Psoas muscle (tissue), 7 donors: ENCODE measurements at regions not wholly inside any gene's neighbourhood (a gene's known extent, or its start where the extent isn't known, plus 50 kb on each side); places are given as distances from the start of the nearest gene placed in this dataset.
"Not testable (repeated sequence)": the region's sequence is repeated elsewhere in the genome, so short reads cannot be mapped to it uniquely, and the experiment has no call there.

Experiments used
- ATAC-seq, 4 donors: fragments of 200-7000 bp; cut with Tn5 transposase; one replicate each; pipeline ENCODE4 v1.9.1; 2020; ENCODE audit warnings: moderate library complexity in 3 of 4, mild to moderate bottlenecking in 2 of 4
- DNase-seq, 2 donors: peaks; one replicate each; pipeline ENCODE4 v3.0.0-alpha.2; 2020
- H3K27ac ChIP-seq: fragments of 200-600 bp; one replicate; pipeline ENCODE4 v1.8.0; 2022
- H3K27me3 ChIP-seq, 3 donors: fragments of 200-600 bp in 1 of 3; one replicate each; pipeline versions ENCODE4 v1.6.1 to v1.8.0; 2013 to 2022; ENCODE audit warnings: low read length in 2 of 3, mild to moderate bottlenecking in 2 of 3, moderate library complexity in 1 of 3; ENCODE audit not compliant: insufficient read depth in 3 of 3
- H3K36me3 ChIP-seq, 2 donors: fragments of 200-600 bp in 1 of 2; one replicate each; pipeline versions ENCODE4 v1.6.1 to v1.8.0; 2013 to 2022; ENCODE audit warnings: low read depth in 1 of 2, mild to moderate bottlenecking in 1 of 2, moderate library complexity in 1 of 2; ENCODE audit not compliant: insufficient read depth in 1 of 2
- H3K4me1 ChIP-seq: fragments of 200-600 bp; one replicate; pipeline ENCODE4 v1.8.0; 2022
- H3K4me3 ChIP-seq: fragments of 200-600 bp; one replicate; pipeline ENCODE4 v1.8.0; 2022; ENCODE audit warnings: mild to moderate bottlenecking
- H3K9me3 ChIP-seq: fragments of 200-600 bp; one replicate; pipeline ENCODE4 v1.8.0; 2022
- WGBS, 3 donors: extraction: QIAGEN DNeasy Blood & Tissue Kit; methylation state at CpG; one replicate each; pipeline versions ENCODE4 v1.1.6 to v1.1.7; 2013; 5-methylcytosine and 5-hydroxymethylcytosine counted together
- intact Hi-C, 2 donors: fragments of 100-400 bp; cut with DNase I; formaldehyde crosslinking; loops; one replicate each; pipeline versions ENCODE4 v1.11.0 to v1.14.2; 2022
- TF ChIP-seq, protein P1 (sequence below): fragments of 200-600 bp; IDR thresholded peaks from one replicate; pipeline ENCODE4 v1.8.0; 2022; ENCODE audit warnings: antibody characterized with exemption
- donor health status: healthy with polysubstance abuse.
- donor health status: DM: no; HTN: no; CAD: no; lungs with moderate emphysema.
- donor health status: Bipolar disorder and iron deficiency.
- donor health status: healthy.
- donor health status: DM: yes; HTN: yes; CAD: no.
- donor health status: DM: no; HTN: no; CAD: no.
- donor health status: DM: yes; HTN: yes; CAD: no.

DNA sequence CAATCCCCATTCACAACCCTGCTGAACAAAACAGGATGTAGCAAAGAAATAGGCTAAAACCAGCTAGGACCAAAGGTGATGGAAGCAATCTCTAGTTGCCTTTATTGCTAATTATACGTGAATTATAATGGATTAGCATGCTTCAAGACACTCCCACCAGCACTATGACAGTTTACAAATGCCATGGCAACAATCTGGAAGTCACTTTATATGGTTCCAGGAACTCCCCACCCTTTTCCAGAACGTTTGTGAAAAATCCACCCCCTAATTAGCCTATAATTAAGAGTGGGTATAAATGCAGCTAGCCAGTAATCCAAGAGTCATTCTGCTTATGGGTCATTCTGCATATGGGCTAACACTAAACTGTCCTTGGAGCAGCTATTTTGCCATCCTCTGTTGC is 328.7 kb downstream of the FLRT2 start:
- no peaks in the 10 kb centered on the region for H3K27me3 ChIP-seq
- TF ChIP-seq, protein P1, sequence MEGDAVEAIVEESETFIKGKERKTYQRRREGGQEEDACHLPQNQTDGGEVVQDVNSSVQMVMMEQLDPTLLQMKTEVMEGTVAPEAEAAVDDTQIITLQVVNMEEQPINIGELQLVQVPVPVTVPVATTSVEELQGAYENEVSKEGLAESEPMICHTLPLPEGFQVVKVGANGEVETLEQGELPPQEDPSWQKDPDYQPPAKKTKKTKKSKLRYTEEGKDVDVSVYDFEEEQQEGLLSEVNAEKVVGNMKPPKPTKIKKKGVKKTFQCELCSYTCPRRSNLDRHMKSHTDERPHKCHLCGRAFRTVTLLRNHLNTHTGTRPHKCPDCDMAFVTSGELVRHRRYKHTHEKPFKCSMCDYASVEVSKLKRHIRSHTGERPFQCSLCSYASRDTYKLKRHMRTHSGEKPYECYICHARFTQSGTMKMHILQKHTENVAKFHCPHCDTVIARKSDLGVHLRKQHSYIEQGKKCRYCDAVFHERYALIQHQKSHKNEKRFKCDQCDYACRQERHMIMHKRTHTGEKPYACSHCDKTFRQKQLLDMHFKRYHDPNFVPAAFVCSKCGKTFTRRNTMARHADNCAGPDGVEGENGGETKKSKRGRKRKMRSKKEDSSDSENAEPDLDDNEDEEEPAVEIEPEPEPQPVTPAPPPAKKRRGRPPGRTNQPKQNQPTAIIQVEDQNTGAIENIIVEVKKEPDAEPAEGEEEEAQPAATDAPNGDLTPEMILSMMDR: no peak
- WGBS, 3 donors: 47 to 51% (median 50%) methylated on average over 2 of the region's 2 CpGs
- DNase-seq (no peak), ATAC-seq (no peak)
- no peak overlapping the region for H3K27ac ChIP-seq
- no peaks in the 10 kb centered on the region for H3K9me3 ChIP-seq
- H3K4me1 ChIP-seq: no peaks in the 10 kb centered on the region
- H3K36me3 ChIP-seq: no peaks in the 10 kb centered on the region
- H3K4me3 ChIP-seq: no peak overlapping the region
- intact Hi-C loops: no loop called here

DNA sequence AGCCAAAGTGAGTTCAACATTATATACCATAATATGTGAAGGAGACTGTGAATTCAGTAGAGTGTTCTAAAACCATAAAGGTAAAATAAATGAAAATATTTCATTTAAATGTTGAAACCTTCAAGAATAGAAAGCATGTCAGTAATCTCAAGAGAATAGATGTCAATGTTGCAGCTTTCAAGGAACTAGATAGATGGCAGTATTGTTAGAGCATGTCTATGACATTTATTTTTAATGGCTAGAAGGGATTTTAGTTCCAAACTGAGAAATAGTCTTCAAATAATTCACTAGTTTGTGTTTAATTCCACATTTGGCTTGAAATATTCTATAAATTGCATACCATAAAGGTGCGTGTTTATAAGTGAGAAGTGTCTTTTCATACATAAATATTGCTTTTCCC is 326.5 kb downstream of the FLRT2 start:
- WGBS, 3 donors: 87 to 90% (median 87%) methylated on average over 1 of the region's 1 CpG
- intact Hi-C loops: no loop called here

GRCh38 chr14:85853996-85854526 is 324.1 kb downstream of the FLRT2 start:
- no peak for DNase-seq
- Histone ChIP-seq H3K36me3 (no peaks in the 10 kb centered on the region), H3K4me3 (no peak overlapping the region), H3K27ac (no peak overlapping the region), H3K4me1 (no peaks in the 10 kb centered on the region), H3K9me3 (no peaks in the 10 kb centered on the region), H3K27me3 (no peaks in the 10 kb centered on the region)
- 25 to 54% (median 37%) methylated on average over 2 of the region's 2 CpGs for WGBS, 3 donors
- ATAC-seq: peak in 1 of 4 donors; percentile 73
- intact Hi-C loops: no loop called here
- TF ChIP-seq, protein P1: no peak

More for the DNA sequence above, 326.5 kb downstream of the FLRT2 start:
- Histone ChIP-seq H3K9me3 (no peaks in the 10 kb centered on the region), H3K4me1 (no peaks in the 10 kb centered on the region), H3K36me3 (no peaks in the 10 kb centered on the region), H3K4me3 (no peak overlapping the region), H3K27me3 (no peaks in the 10 kb centered on the region), H3K27ac (no peak overlapping the region)
- TF ChIP-seq, protein P1: no peak
- ATAC-seq (no peak), DNase-seq (no peak)

DNA sequence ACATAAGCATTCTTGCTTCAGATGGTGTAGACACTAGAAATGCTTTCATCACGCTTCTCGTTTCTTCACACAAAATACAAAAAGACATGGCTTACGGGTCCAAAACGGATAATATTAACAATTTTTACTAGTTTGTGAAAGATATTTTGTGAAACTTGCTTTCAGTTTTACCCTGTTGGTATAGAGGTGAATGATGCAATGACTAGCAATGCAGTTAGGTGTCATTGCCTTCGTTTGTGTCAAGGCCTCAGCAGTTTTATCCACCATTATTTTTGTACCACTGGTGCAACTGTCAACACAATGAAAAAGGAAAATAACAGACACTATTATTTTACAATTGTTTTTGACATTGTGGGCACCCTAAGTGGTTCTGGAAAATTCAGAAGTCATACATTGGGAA is 323.0 kb downstream of the FLRT2 start:
- ATAC-seq: no peak
- no peak for DNase-seq
- no peaks in the 10 kb centered on the region for H3K4me1 ChIP-seq
- H3K36me3 ChIP-seq: no peaks in the 10 kb centered on the region
- H3K27me3 ChIP-seq: no peaks in the 10 kb centered on the region
- no peaks in the 10 kb centered on the region for H3K9me3 ChIP-seq
- no peak overlapping the region for H3K27ac ChIP-seq
- WGBS, 3 donors: 87 to 96% (median 91%) methylated on average over 5 of the region's 5 CpGs
- TF ChIP-seq, protein P1: no peak
- H3K4me3 ChIP-seq: no peak overlapping the region
- intact Hi-C loops: no loop called here

DNA sequence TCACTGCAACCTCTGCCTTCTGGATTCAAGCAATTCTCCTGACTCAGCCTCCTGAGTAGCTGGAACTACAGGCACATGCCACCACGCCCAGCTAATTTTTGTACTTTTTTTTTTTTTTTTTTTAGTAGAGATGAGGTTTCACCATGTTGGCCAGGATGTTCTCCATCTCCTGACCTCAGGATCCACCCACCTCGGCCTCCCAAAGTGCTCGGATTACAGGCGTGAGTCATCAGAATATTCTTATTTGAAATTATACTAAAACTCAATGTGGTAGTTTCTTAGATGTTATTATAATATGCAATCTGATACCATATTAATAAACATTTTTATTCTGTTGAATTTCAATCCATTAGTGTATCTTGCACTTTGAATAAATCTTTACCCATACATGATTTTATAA is 322.2 kb downstream of the FLRT2 start:
- H3K27me3 ChIP-seq, H3K4me1 ChIP-seq, intact Hi-C loops, H3K36me3 ChIP-seq, H3K27ac ChIP-seq, H3K4me3 ChIP-seq, H3K9me3 ChIP-seq, DNase-seq: not testable (repeated sequence)
- ATAC-seq: peak in 1 of 4 donors; percentile 40
- 77 to 86% (median 79%) methylated on average over 4 of the region's 4 CpGs for WGBS, 3 donors

- ATAC-seq, H3K9me3 ChIP-seq, intact Hi-C loops, H3K4me1 ChIP-seq, DNase-seq, H3K27ac ChIP-seq, H3K36me3 ChIP-seq, H3K4me3 ChIP-seq, H3K27me3 ChIP-seq: not testable (repeated sequence)
- 77 to 87% (median 86%) methylated on average over 8 of the region's 8 CpGs for WGBS, 3 donors
Measured at GRCh38 chr14:85830549-85830948, 300.6 kb downstream of the FLRT2 start.

DNA sequence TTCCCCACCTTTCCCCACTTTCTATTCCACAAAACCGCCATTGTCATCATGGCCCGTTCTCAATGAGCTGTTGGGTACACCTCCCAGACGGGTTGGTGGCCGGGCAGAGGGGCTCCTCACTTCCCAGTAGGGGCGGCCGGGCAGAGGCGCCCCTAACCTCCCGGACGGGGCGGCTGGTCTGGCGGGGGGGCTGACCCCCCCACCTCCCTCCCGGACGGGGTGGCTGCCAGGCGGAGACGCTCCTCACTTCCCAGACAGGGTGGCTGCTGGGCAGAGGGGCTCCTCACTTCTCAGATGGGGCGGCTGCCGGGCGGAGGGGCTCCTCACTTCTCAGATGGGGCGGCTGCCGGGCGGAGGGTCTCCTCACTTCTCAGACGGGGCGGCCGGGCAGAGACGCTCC is 299.7 kb downstream of the FLRT2 start:
- H3K4me1 ChIP-seq, intact Hi-C loops, DNase-seq, ATAC-seq, H3K4me3 ChIP-seq, H3K36me3 ChIP-seq, H3K27ac ChIP-seq, H3K27me3 ChIP-seq, H3K9me3 ChIP-seq: not testable (repeated sequence)
- WGBS, 3 donors: 96 to 99% (median 98%) methylated on average over 13 to 22 of the region's 25 CpGs
